T-helper 17 cell (primary cell): ENCODE measurements at regions not wholly inside any gene's neighbourhood (a gene's known extent, or its start where the extent isn't known, plus 50 kb on each side); places are given as distances from the start of the nearest gene placed in this dataset.

Source experiments
- ATAC-seq: fragments of 150-1000 bp; cut with Tn5 transposase; 2 replicates; pipeline ENCODE4 v1.10.0; 2021; ENCODE audit warnings: mild to moderate bottlenecking, moderate library complexity
- DNase-seq, 3 donors: peaks; one replicate each; pipeline versions ENCODE4 v3.0.0 to v3.0.0-alpha.2; 2020 to 2021
- H3K9me3 ChIP-seq: one replicate; pipeline ENCODE4 v1.7.0; 2013; ENCODE audit warnings: low read length, mild to moderate bottlenecking; ENCODE audit not compliant: control insufficient read depth, poor library complexity, severe bottlenecking
- H3K27ac Mint-ChIP-seq: one replicate; pipeline ENCODE4 v1.8.0; 2022; ENCODE audit warnings: mild to moderate bottlenecking, moderate library complexity, mixed read lengths
- H3K27me3 Mint-ChIP-seq: one replicate; pipeline ENCODE4 v1.8.0; 2022; ENCODE audit warnings: mixed read lengths
- H3K36me3 Mint-ChIP-seq: one replicate; pipeline ENCODE4 v1.8.0; 2022; ENCODE audit warnings: low read depth, mixed read lengths
- H3K4me1 Mint-ChIP-seq: one replicate; pipeline ENCODE4 v1.8.0; 2022; ENCODE audit warnings: mild to moderate bottlenecking, mixed read lengths
- H3K4me3 Mint-ChIP-seq: one replicate; pipeline ENCODE4 v1.8.0; 2022; ENCODE audit warnings: mild to moderate bottlenecking, moderate library complexity, mixed read lengths

GRCh38 chr11:129324533-129325175, 51.0 kb upstream of the BARX2 start:
- no peak for ATAC-seq
- no peak for DNase-seq
- no peak overlapping the region for H3K27ac Mint-ChIP-seq

GRCh38 chr11:129323896-129324502, 51.6 kb upstream of the BARX2 start:
- ATAC-seq (no peak), DNase-seq (no peak)
- Mint-ChIP-seq H3K36me3 (no peaks in the 10 kb centered on the region), H3K27me3 (peaks cover 36% of the 10 kb centered on the region), H3K4me3 (no peak overlapping the region), H3K27ac (no peak overlapping the region), H3K4me1 (peaks cover 4% of the 10 kb centered on the region)
- no peaks in the 10 kb centered on the region for H3K9me3 ChIP-seq

More at GRCh38 chr11:129324533-129325175, 51.0 kb upstream of the BARX2 start:
- H3K36me3 Mint-ChIP-seq, result no peaks in the 10 kb centered on the region
- peaks cover 36% of the 10 kb centered on the region for H3K27me3 Mint-ChIP-seq
- no peaks in the 10 kb centered on the region for H3K9me3 ChIP-seq
- peaks cover 1% of the 10 kb centered on the region for H3K4me1 Mint-ChIP-seq
- H3K4me3 Mint-ChIP-seq, result no peak overlapping the region

- H3K9me3 ChIP-seq, result no peaks in the 10 kb centered on the region
- no peak for DNase-seq
- ATAC-seq, result no peak
- Mint-ChIP-seq H3K36me3 (no peaks in the 10 kb centered on the region), H3K27me3 (peaks cover 33% of the 10 kb centered on the region), H3K4me3 (no peak overlapping the region), H3K4me1 (peaks cover 9% of the 10 kb centered on the region), H3K27ac (no peak overlapping the region)
Measured at GRCh38 chr11:129322941-129323340, 52.7 kb upstream of the BARX2 start.

- peaks cover 9% of the 10 kb centered on the region for H3K4me1 Mint-ChIP-seq
- DNase-seq (no peak), ATAC-seq (no peak)
- no peak overlapping the region for H3K27ac Mint-ChIP-seq
- no peaks in the 10 kb centered on the region for H3K36me3 Mint-ChIP-seq
- peaks cover 29% of the 10 kb centered on the region for H3K27me3 Mint-ChIP-seq
- no peak overlapping the region for H3K4me3 Mint-ChIP-seq
- no peaks in the 10 kb centered on the region for H3K9me3 ChIP-seq
Measured at GRCh38 chr11:129321076-129321475, 54.6 kb upstream of the BARX2 start.

- H3K4me1 Mint-ChIP-seq, result peaks cover 9% of the 10 kb centered on the region
- H3K4me3 Mint-ChIP-seq, result no peak overlapping the region
- H3K27me3 Mint-ChIP-seq, result peaks cover 29% of the 10 kb centered on the region
- ATAC-seq (no peak), DNase-seq (no peak)
- no peaks in the 10 kb centered on the region for H3K36me3 Mint-ChIP-seq
- H3K27ac Mint-ChIP-seq, result no peak overlapping the region
- no peaks in the 10 kb centered on the region for H3K9me3 ChIP-seq
Measured at GRCh38 chr11:129320494-129320893, 55.2 kb upstream of the BARX2 start.

- no peak overlapping the region for H3K27ac Mint-ChIP-seq
- DNase-seq (no peak), ATAC-seq (no peak)
- no peaks in the 10 kb centered on the region for H3K9me3 ChIP-seq
- H3K36me3 Mint-ChIP-seq, result no peaks in the 10 kb centered on the region
- peaks cover 35% of the 10 kb centered on the region for H3K27me3 Mint-ChIP-seq
- peaks cover 12% of the 10 kb centered on the region for H3K4me1 Mint-ChIP-seq
- H3K4me3 Mint-ChIP-seq, result no peak overlapping the region
Measured at GRCh38 chr11:129319751-129320150, 55.9 kb upstream of the BARX2 start.

GRCh38 chr11:129319201-129319600, 56.4 kb upstream of the BARX2 start:
- no peaks in the 10 kb centered on the region for H3K36me3 Mint-ChIP-seq
- ATAC-seq (no peak), DNase-seq (no peak)
- no peak overlapping the region for H3K4me3 Mint-ChIP-seq
- no peaks in the 10 kb centered on the region for H3K9me3 ChIP-seq
- H3K27ac Mint-ChIP-seq, result no peak overlapping the region
- peaks cover 12% of the 10 kb centered on the region for H3K4me1 Mint-ChIP-seq
- H3K27me3 Mint-ChIP-seq, result peaks cover 29% of the 10 kb centered on the region

- no peak for DNase-seq
Measured at GRCh38 chr11:129317571-129317970, 58.1 kb upstream of the BARX2 start.

GRCh38 chr11:129316781-129317180, 58.9 kb upstream of the BARX2 start:
- ATAC-seq (no peak), DNase-seq (no peak)
- Mint-ChIP-seq H3K27me3 (peaks cover 8% of the 10 kb centered on the region), H3K36me3 (no peaks in the 10 kb centered on the region), H3K4me1 (peaks cover 12% of the 10 kb centered on the region), H3K4me3 (no peak overlapping the region), H3K27ac (no peak overlapping the region)
- no peaks in the 10 kb centered on the region for H3K9me3 ChIP-seq

More at GRCh38 chr11:129317571-129317970, 58.1 kb upstream of the BARX2 start:
- H3K9me3 ChIP-seq, result no peaks in the 10 kb centered on the region
- Mint-ChIP-seq H3K4me3 (no peak overlapping the region), H3K4me1 (peaks cover 12% of the 10 kb centered on the region), H3K27ac (no peak overlapping the region), H3K36me3 (no peaks in the 10 kb centered on the region), H3K27me3 (peaks cover 14% of the 10 kb centered on the region)
- no peak for ATAC-seq

- H3K9me3 ChIP-seq, result no peaks in the 10 kb centered on the region
- peaks cover 12% of the 10 kb centered on the region for H3K4me1 Mint-ChIP-seq
- no peak overlapping the region for H3K4me3 Mint-ChIP-seq
- DNase-seq, result no peak
- H3K27ac Mint-ChIP-seq, result no peak overlapping the region
- no peaks in the 10 kb centered on the region for H3K36me3 Mint-ChIP-seq
- ATAC-seq, result no peak
- H3K27me3 Mint-ChIP-seq, result peaks cover 8% of the 10 kb centered on the region
Measured at GRCh38 chr11:129315781-129316579, 59.7 kb upstream of the BARX2 start.

GRCh38 chr11:129314371-129314770, 61.3 kb upstream of the BARX2 start:
- H3K36me3 Mint-ChIP-seq, result no peaks in the 10 kb centered on the region

GRCh38 chr11:129313541-129314297, 61.9 kb upstream of the BARX2 start:
- peaks cover 8% of the 10 kb centered on the region for H3K4me1 Mint-ChIP-seq
- H3K36me3 Mint-ChIP-seq, result no peaks in the 10 kb centered on the region
- H3K9me3 ChIP-seq, result no peaks in the 10 kb centered on the region
- H3K27ac Mint-ChIP-seq, result no peak overlapping the region
- DNase-seq (no peak), ATAC-seq (no peak)
- H3K27me3 Mint-ChIP-seq, result peaks cover 8% of the 10 kb centered on the region
- no peak overlapping the region for H3K4me3 Mint-ChIP-seq

More at GRCh38 chr11:129314371-129314770, 61.3 kb upstream of the BARX2 start:
- H3K27me3 Mint-ChIP-seq, result peaks cover 8% of the 10 kb centered on the region
- H3K9me3 ChIP-seq, result no peaks in the 10 kb centered on the region
- ATAC-seq, result no peak
- H3K27ac Mint-ChIP-seq, result no peak overlapping the region
- no peak for DNase-seq
- no peak overlapping the region for H3K4me3 Mint-ChIP-seq
- H3K4me1 Mint-ChIP-seq, result peaks cover 8% of the 10 kb centered on the region
